ENCODE measurements at regions not wholly inside any gene's neighbourhood (a gene's known extent, or its start where the extent isn't known, plus 50 kb on each side); places are given as distances from the start of the nearest gene placed in this dataset.

- Mint-ChIP-seq H3K9me3 (no peaks in the 10 kb centered on the region), H3K4me1 (ENCODE audit: low read depth) (no peaks in the 10 kb centered on the region), H3K27ac (no peak overlapping the region), H3K4me3 (no peak overlapping the region), H3K36me3 (ENCODE audit: low read depth) (no peaks in the 10 kb centered on the region), H3K27me3 (no peaks in the 10 kb centered on the region)
- Histone ChIP-seq H3K4me3 (ENCODE audit: low read length) (no peak overlapping the region), H3K27ac (ENCODE audit: low read depth in 1 of 2, low read length in 2 of 2) (no peak overlapping the region), H3K27me3 (ENCODE audit: control insufficient read depth in 1 of 2, insufficient read depth in 2 of 2, low read length in 2 of 2) (no peaks in the 10 kb centered on the region), H3K4me1 (ENCODE audit: insufficient read depth, low read length) (no peaks in the 10 kb centered on the region), H3K9me3 (ENCODE audit: control insufficient read depth in 1 of 2, insufficient read depth in 1 of 2, low read length in 2 of 2) (no peaks in the 10 kb centered on the region), H3K36me3 (ENCODE audit: insufficient read depth, low read length) (no peaks in the 10 kb centered on the region)
- ATAC-seq (ENCODE audit: poor library complexity) (no peak), DNase-seq (no peak)
- TF ChIP-seq CTCF (IDR thresholded peaks at IDR 0.05) = no peak
- CTCF ChIA-PET = no interaction called here
- intact Hi-C loops (cut with DNase I, micrococcal nuclease) = no loop called here
- POLR2A ChIA-PET = no interaction called here
Measured at GRCh38 chrX:26026179-26026578, 112.0 kb upstream of the MAGEB18 start.

DNA sequence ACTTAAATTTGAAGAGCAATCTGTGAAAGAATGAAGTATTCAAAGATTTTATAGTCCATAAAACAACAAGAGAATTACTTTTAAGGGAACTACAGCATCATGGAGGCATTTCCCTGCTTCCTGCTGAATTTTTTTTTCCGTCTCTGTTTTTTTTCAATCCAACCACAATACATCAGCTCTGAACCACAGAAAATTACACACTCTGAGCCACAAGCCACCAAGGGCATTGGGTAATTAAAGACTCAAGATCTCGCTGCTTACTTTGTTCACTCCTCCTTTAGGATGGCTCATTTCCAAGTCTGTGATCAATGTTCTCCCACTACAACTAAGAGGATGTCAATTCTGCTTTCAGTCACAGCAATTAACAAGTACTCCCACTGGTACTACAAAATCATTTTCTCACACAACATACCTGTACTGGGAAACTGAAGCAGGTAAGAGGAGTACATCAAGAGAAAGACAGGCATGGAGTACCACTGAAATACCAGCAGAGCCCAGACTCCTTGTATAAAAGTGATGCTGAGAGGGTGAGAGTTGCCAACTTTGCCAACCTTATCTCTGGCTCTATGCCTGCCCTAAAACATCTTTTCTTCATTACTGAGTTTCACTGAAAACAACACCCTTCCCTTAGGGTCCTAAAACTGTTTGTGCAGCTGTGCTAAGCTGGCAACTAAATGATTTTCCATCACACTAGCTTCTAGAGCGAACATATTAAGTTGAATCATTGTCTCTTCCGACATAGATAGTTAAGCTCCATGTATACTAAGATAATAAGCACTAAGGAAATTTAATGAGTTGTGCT is 105.8 kb upstream of the MAGEB18 start:
- H3K27me3 Mint-ChIP-seq = no peaks in the 10 kb centered on the region
- no peaks in the 10 kb centered on the region for H3K4me1 Mint-ChIP-seq (ENCODE audit: low read depth)
- H3K4me3 Mint-ChIP-seq = no peak overlapping the region
- no peak overlapping the region for H3K27ac ChIP-seq (ENCODE audit: low read depth in 1 of 2, low read length in 2 of 2)
- no peak for ATAC-seq (ENCODE audit: poor library complexity)
- no peak overlapping the region for H3K4me3 ChIP-seq (ENCODE audit: low read length)
- no peaks in the 10 kb centered on the region for H3K9me3 ChIP-seq (ENCODE audit: control insufficient read depth in 1 of 2, insufficient read depth in 1 of 2, low read length in 2 of 2)
- ChIA-PET POLR2A (no interaction called here), CTCF (no interaction called here)
- H3K36me3 ChIP-seq (ENCODE audit: insufficient read depth, low read length) = no peaks in the 10 kb centered on the region
- intact Hi-C loops (cut with DNase I, micrococcal nuclease) = no loop called here
- H3K27me3 ChIP-seq (ENCODE audit: control insufficient read depth in 1 of 2, insufficient read depth in 2 of 2, low read length in 2 of 2) = no peaks in the 10 kb centered on the region
- no peaks in the 10 kb centered on the region for H3K36me3 Mint-ChIP-seq (ENCODE audit: low read depth)
- no peaks in the 10 kb centered on the region for H3K4me1 ChIP-seq (ENCODE audit: insufficient read depth, low read length)
- H3K9me3 Mint-ChIP-seq = peaks cover 2% of the 10 kb centered on the region
- H3K27ac Mint-ChIP-seq = no peak overlapping the region
- no peak for TF ChIP-seq CTCF (IDR thresholded peaks at IDR 0.05)
- no peak for DNase-seq

- ChIA-PET CTCF (no interaction called here), POLR2A (no interaction called here)
- DNase-seq (no peak), ATAC-seq (ENCODE audit: poor library complexity) (no peak)
- H3K4me1 ChIP-seq (ENCODE audit: insufficient read depth, low read length) = no peaks in the 10 kb centered on the region
- H3K4me3 ChIP-seq (ENCODE audit: low read length) = no peak overlapping the region
- Mint-ChIP-seq H3K27ac (no peak overlapping the region), H3K27me3 (no peaks in the 10 kb centered on the region), H3K4me3 (no peak overlapping the region), H3K9me3 (no peaks in the 10 kb centered on the region), H3K4me1 (ENCODE audit: low read depth) (no peaks in the 10 kb centered on the region), H3K36me3 (ENCODE audit: low read depth) (no peaks in the 10 kb centered on the region)
- H3K27me3 ChIP-seq (ENCODE audit: control insufficient read depth in 1 of 2, insufficient read depth in 2 of 2, low read length in 2 of 2) = no peaks in the 10 kb centered on the region
- intact Hi-C loops (cut with DNase I, micrococcal nuclease) = no loop called here
- no peaks in the 10 kb centered on the region for H3K9me3 ChIP-seq (ENCODE audit: control insufficient read depth in 1 of 2, insufficient read depth in 1 of 2, low read length in 2 of 2)
- H3K27ac ChIP-seq (ENCODE audit: low read depth in 1 of 2, low read length in 2 of 2) = no peak overlapping the region
- TF ChIP-seq CTCF (IDR thresholded peaks at IDR 0.05) = no peak
- no peaks in the 10 kb centered on the region for H3K36me3 ChIP-seq (ENCODE audit: insufficient read depth, low read length)
Measured at GRCh38 chrX:26037367-26037766, 100.8 kb upstream of the MAGEB18 start.
